Right lobe of liver (tissue), 6 donors: ENCODE measurements at regions not wholly inside any gene's neighbourhood (a gene's known extent, or its start where the extent isn't known, plus 50 kb on each side); places are given as distances from the start of the nearest gene placed in this dataset.
A peak's percentile ranks its signal among the peaks of the same experiment; 100 is the strongest.

Experiments
- ATAC-seq, 4 donors: fragments of 200-7000 bp; cut with Tn5 transposase; one replicate each; pipeline ENCODE4 v1.9.1; 2020; ENCODE audit warnings: mild to moderate bottlenecking in 4 of 4, moderate library complexity in 4 of 4
- DNase-seq, 3 donors: peaks; one replicate each; pipeline ENCODE4 v3.0.0-alpha.2; 2020
- H3K27ac ChIP-seq, 3 donors: fragments of 200-600 bp; one replicate each; pipeline ENCODE4 v1.8.0; 2022
- H3K27me3 ChIP-seq, 2 donors: fragments of 200-600 bp; one replicate each; pipeline ENCODE4 v1.8.0; 2022
- H3K36me3 ChIP-seq, 4 donors: fragments of 200-600 bp; sonication (generic) in 1 of 4; one replicate each; pipeline versions ENCODE4 v1.5.1 to v1.8.0; 2017 to 2022; ENCODE audit warnings: control low read depth in 1 of 4
- H3K4me1 ChIP-seq, 4 donors: fragments of 200-600 bp; sonication (generic) in 1 of 4; one replicate each; pipeline versions ENCODE4 v1.5.1 to v1.8.0; 2017 to 2022; ENCODE audit warnings: control low read depth in 1 of 4
- H3K4me3 ChIP-seq, 3 donors: fragments of 200-600 bp; one replicate each; pipeline ENCODE4 v1.8.0; 2022
- H3K9me3 ChIP-seq, 4 donors: fragments of 200-600 bp; sonication (generic) in 1 of 4; one replicate each; pipeline versions ENCODE4 v1.5.1 to v1.8.0; 2017 to 2022; ENCODE audit warnings: control low read depth in 1 of 4
- POLR2A ChIP-seq: fragments of 450-650 bp; IDR thresholded peaks from one replicate; pipeline ENCODE4 v1.6.1; 2017; ENCODE audit warnings: antibody characterized with exemption, mild to moderate bottlenecking
- WGBS: methylation state at CpG from one replicate; pipeline ENCODE4 v1.1.6; 2018; ENCODE audit warnings: low coverage, low lambda C conversion rate; ENCODE audit not compliant: insufficient coverage; ENCODE audit errors: missing lambda C conversion rate; 5-methylcytosine and 5-hydroxymethylcytosine counted together
- intact Hi-C, 2 donors: fragments of 100-400 bp; cut with DNase I; formaldehyde crosslinking; loops; one replicate each; pipeline versions ENCODE4 v1.11.2 to v1.14.1; 2022
- TF ChIP-seq, protein P1 (sequence below), 4 donors: fragments of 200-600 bp in 3 of 4; fragments of 450-650 bp in 1 of 4; IDR thresholded peaks; one replicate each; pipeline versions ENCODE4 v1.5.1 to v1.8.0; 2016 to 2022; ENCODE audit warnings: antibody characterized with exemption in 4 of 4, mild to moderate bottlenecking in 2 of 4
- donor health status: DM: no; HTN: yes; CAD: no.
- donor health status: DM: no; HTN: no; CAD: no.
- donor health status: DM: no; HTN: no; CAD: no.
- donor health status: DM: no; HTN: yes; CAD: no.
- donor health status: DM: no; HTN: yes; CAD: no.

DNA sequence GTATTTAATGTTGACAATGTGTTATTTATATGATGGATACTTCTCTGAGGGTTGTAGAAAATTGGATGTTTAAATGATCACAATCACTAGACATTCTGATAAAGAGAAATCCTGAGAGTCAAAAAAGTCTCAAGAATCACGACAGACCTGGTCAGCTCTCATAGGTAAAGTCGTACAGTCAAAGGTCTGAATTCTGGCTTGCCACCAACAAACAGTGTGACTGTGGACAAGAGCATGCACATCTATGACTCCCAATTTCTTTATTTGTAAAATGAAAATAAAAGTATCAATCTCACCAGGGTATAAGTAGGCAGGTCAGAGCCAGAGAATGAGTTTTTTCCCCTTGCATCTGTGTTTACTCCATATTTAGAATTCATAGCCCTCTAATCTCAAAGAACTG, 556.7 kb downstream of the FAM181B start:
- peak; percentile 59 to 86 (median 80) for ATAC-seq
- Histone ChIP-seq H3K9me3 (no peaks in the 10 kb centered on the region), H3K27ac (peak overlapping the region in 2 of 3 donors; percentile 44 to 49), H3K36me3 (no peaks in the 10 kb centered on the region), H3K27me3 (no peaks in the 10 kb centered on the region), H3K4me1 (no peaks in the 10 kb centered on the region), H3K4me3 (peak overlapping the region in 1 of 3 donors; percentile 3)
- 19% methylated on average over 2 of the region's 2 CpGs for WGBS
- intact Hi-C loops: no loop called here
- TF ChIP-seq, protein P1, sequence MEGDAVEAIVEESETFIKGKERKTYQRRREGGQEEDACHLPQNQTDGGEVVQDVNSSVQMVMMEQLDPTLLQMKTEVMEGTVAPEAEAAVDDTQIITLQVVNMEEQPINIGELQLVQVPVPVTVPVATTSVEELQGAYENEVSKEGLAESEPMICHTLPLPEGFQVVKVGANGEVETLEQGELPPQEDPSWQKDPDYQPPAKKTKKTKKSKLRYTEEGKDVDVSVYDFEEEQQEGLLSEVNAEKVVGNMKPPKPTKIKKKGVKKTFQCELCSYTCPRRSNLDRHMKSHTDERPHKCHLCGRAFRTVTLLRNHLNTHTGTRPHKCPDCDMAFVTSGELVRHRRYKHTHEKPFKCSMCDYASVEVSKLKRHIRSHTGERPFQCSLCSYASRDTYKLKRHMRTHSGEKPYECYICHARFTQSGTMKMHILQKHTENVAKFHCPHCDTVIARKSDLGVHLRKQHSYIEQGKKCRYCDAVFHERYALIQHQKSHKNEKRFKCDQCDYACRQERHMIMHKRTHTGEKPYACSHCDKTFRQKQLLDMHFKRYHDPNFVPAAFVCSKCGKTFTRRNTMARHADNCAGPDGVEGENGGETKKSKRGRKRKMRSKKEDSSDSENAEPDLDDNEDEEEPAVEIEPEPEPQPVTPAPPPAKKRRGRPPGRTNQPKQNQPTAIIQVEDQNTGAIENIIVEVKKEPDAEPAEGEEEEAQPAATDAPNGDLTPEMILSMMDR (IDR thresholded peaks at IDR 0.05): no peak
- no peak for TF ChIP-seq POLR2A
- peak in 1 of 3 donors; percentile 55 for DNase-seq

DNA sequence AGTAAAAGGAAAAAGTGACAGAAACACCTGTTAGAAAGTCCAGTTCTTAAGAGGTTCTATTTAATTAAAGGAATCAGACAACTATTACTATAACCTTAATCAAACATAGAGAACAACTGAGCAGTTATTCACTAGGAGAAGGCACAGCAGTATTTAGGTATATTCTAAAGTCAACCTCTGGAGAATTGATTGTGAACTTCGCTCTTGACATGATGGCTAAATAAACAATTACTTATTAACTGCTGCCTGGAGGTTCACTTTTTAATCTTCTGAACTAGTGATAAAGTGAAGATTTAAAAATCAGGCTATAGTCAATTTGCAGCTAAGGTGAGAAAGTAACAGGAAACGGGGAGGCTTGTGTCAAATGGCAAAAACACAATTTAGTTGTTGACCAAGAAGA, 557.3 kb downstream of the FAM181B start:
- 32% methylated on average over 2 of the region's 2 CpGs for WGBS

DNA sequence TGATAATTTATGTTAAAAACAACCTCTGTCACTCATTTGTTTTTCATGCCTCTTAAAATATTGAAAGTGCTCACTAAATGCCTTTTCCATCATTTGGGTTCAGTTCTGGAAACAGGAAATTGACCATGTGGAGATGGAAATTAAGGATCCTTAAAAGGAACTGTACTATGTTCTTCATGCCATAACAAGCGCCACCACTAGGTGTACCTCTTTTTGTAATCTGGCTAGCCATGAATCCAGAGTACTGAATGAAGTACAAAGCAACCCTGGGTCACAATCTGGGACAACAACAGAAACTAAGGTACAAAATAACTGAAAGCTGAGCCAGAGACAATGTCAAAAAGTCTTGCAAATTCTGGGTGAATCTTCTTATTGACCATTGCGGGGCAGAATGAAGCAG, 559.1 kb downstream of the FAM181B start:
- TF ChIP-seq, protein P1 (IDR thresholded peaks at IDR 0.05): no peak
- no peak for TF ChIP-seq POLR2A
- no peak overlapping the region for H3K27ac ChIP-seq

More for the DNA sequence above, 557.3 kb downstream of the FAM181B start:
- TF ChIP-seq, protein P1 (IDR thresholded peaks at IDR 0.05): no peak
- TF ChIP-seq POLR2A: no peak
- Histone ChIP-seq H3K4me1 (no peaks in the 10 kb centered on the region), H3K27ac (peak overlapping the region in 2 of 3 donors; percentile 44 to 49), H3K9me3 (no peaks in the 10 kb centered on the region), H3K4me3 (peak overlapping the region in 1 of 3 donors; percentile 3), H3K27me3 (no peaks in the 10 kb centered on the region), H3K36me3 (no peaks in the 10 kb centered on the region)
- intact Hi-C loops: no loop called here
- peak; percentile 88 to 97 (median 94) for ATAC-seq
- DNase-seq: no peak

DNA sequence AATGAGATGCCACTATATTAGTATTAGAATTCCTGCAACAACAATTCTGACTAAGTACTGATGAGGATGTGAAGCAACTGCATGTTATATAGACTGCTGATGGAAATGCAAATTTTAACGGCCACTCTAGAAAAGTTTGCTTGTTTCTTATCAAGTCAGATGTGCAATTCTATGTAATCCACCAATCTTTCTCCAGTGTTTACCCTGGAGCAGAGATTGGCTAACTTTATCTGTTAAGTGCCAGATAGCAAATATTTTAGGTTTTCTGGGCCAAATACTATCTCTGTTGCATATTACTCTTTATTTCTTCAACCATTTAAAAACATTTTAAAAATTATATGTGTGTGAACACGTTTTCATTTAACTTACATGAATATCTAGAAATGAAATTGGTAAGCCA, 586.9 kb downstream of the FAM181B start:
- ATAC-seq: peak in 3 of 4 donors; percentile 65 to 76 (median 75)
- intact Hi-C loops: no loop called here
- no peaks in the 10 kb centered on the region for H3K36me3 ChIP-seq
- no peak overlapping the region for H3K4me3 ChIP-seq
- WGBS: 24% methylated on average over 2 of the region's 2 CpGs
- no peaks in the 10 kb centered on the region for H3K9me3 ChIP-seq
- TF ChIP-seq POLR2A: no peak
- TF ChIP-seq, protein P1 (IDR thresholded peaks at IDR 0.05): no peak
- no peak overlapping the region for H3K27ac ChIP-seq
- no peaks in the 10 kb centered on the region for H3K4me1 ChIP-seq
- no peak for DNase-seq
- no peaks in the 10 kb centered on the region for H3K27me3 ChIP-seq

More for the DNA sequence above, 559.1 kb downstream of the FAM181B start:
- H3K9me3 ChIP-seq: no peaks in the 10 kb centered on the region
- 90% methylated on average over 2 of the region's 2 CpGs for WGBS
- ATAC-seq: no peak
- no peaks in the 10 kb centered on the region for H3K36me3 ChIP-seq
- no peaks in the 10 kb centered on the region for H3K27me3 ChIP-seq
- intact Hi-C loops: no loop called here
- no peak for DNase-seq
- H3K4me3 ChIP-seq: no peak overlapping the region
- H3K4me1 ChIP-seq: no peaks in the 10 kb centered on the region

DNA sequence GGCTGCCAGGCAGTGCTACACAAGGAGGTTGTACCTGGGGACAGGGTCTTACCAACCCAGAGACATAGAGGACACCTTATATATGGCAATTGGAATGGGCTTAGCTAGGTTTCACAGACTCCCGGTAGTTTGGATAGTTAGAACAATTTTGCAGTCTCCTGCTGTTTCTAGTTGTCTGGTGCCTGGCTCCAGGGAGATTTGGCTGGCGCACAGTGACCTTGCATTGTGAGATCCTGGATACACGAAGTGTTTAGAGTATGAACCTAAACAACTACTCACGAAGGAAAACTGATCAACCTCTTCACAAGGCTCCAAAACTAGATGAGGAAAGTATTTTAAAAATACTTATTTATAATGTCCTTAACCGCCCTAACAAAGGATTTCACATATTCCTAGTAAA, 614.7 kb downstream of the FAM181B start:
- Histone ChIP-seq H3K36me3 (no peaks in the 10 kb centered on the region), H3K4me3 (no peak overlapping the region), H3K27ac (no peak overlapping the region), H3K4me1 (no peaks in the 10 kb centered on the region), H3K27me3 (no peaks in the 10 kb centered on the region), H3K9me3 (no peaks in the 10 kb centered on the region)
- WGBS: 67% methylated on average over 5 of the region's 5 CpGs
- TF ChIP-seq, protein P1 (IDR thresholded peaks at IDR 0.05): no peak
- no peak for TF ChIP-seq POLR2A
- no peak for DNase-seq
- ATAC-seq: no peak
- intact Hi-C loops: no loop called here
